Activated CD4-positive, CD25-positive, alpha-beta regulatory T cell treated with anti-CD3 and anti-CD28 coated beads, Interleukin-2, amount 50 U/mL, for 72 hours (primary cell): ENCODE measurements at regions not wholly inside any gene's neighbourhood (a gene's known extent, or its start where the extent isn't known, plus 50 kb on each side); places are given as distances from the start of the nearest gene placed in this dataset.

Experiments
- DNase-seq: peaks from one replicate; pipeline ENCODE4 v3.0.0; 2021

GRCh38 chr2:221145396-221145795, 426.7 kb downstream of the EPHA4 start:
- DNase-seq: no peak

- DNase-seq: no peak
These were observed 418.9 kb downstream of the EPHA4 start for GRCh38 chr2:221153226-221153625.

- no peak for DNase-seq
These were observed 417.9 kb downstream of the EPHA4 start for GRCh38 chr2:221154176-221154575.

- DNase-seq: no peak
These were observed 415.9 kb downstream of the EPHA4 start for GRCh38 chr2:221156062-221156734.

- no peak for DNase-seq
These were observed 410.9 kb downstream of the EPHA4 start for GRCh38 chr2:221161186-221161585.

- DNase-seq: no peak
These were observed 405.8 kb downstream of the EPHA4 start for GRCh38 chr2:221166292-221166691.

- no peak for DNase-seq
These were observed 404.5 kb downstream of the EPHA4 start for GRCh38 chr2:221167561-221167960.

GRCh38 chr2:221169724-221170123, 402.4 kb downstream of the EPHA4 start:
- no peak for DNase-seq

GRCh38 chr2:221170548-221170947, 401.6 kb downstream of the EPHA4 start:
- no peak for DNase-seq

GRCh38 chr2:221176667-221177066, 395.4 kb downstream of the EPHA4 start:
- DNase-seq: no peak

GRCh38 chr2:221178139-221178538, 394.0 kb downstream of the EPHA4 start:
- DNase-seq: no peak

GRCh38 chr2:221186873-221187272, 385.2 kb downstream of the EPHA4 start:
- no peak for DNase-seq

- DNase-seq: no peak
These were observed 382.6 kb downstream of the EPHA4 start for GRCh38 chr2:221189431-221190067.

GRCh38 chr2:221195829-221196228, 376.3 kb downstream of the EPHA4 start:
- DNase-seq: no peak

GRCh38 chr2:221197225-221197856, 374.8 kb downstream of the EPHA4 start:
- no peak for DNase-seq

GRCh38 chr2:221198309-221198708, 373.8 kb downstream of the EPHA4 start:
- DNase-seq: no peak

- no peak for DNase-seq
These were observed 371.8 kb downstream of the EPHA4 start for GRCh38 chr2:221200184-221200839.

- no peak for DNase-seq
These were observed 369.7 kb downstream of the EPHA4 start for GRCh38 chr2:221202431-221202830.

GRCh38 chr2:221203125-221203524, 369.0 kb downstream of the EPHA4 start:
- no peak for DNase-seq

- no peak for DNase-seq
These were observed 368.2 kb downstream of the EPHA4 start for GRCh38 chr2:221203856-221204255.

GRCh38 chr2:221204699-221205098, 367.4 kb downstream of the EPHA4 start:
- DNase-seq: no peak

- no peak for DNase-seq
These were observed 366.9 kb downstream of the EPHA4 start for GRCh38 chr2:221205103-221205673.

- no peak for DNase-seq
These were observed 361.4 kb downstream of the EPHA4 start for GRCh38 chr2:221210686-221211085.
